IMR-90 (cell line): ENCODE measurements at regions not wholly inside any gene's neighbourhood (a gene's known extent, or its start where the extent isn't known, plus 50 kb on each side); places are given as distances from the start of the nearest gene placed in this dataset.
A peak's percentile ranks its signal among the peaks of the same experiment; 100 is the strongest.

ENCODE experiments used
- BHLHE40 ChIP-seq: fragments of 150-350 bp; IDR thresholded peaks from 2 replicates; pipeline ENCODE4 v1.6.1; 2016; ENCODE audit warnings: mild to moderate bottlenecking, low read depth, low read length
- CEBPB ChIP-seq: IDR thresholded peaks from 2 replicates; pipeline ENCODE4 v1.6.1; 2012; ENCODE audit warnings: low read depth, low read length, improper control_type of control experiment
- CHD1 ChIP-seq: IDR thresholded peaks from 2 replicates; pipeline ENCODE4 v1.6.1; 2012; ENCODE audit warnings: low read depth, low read length, improper control_type of control experiment
- CTCF ChIP-seq: conservative IDR thresholded peaks from 2 replicates; pipeline ENCODE4 v1.5.1; 2012; ENCODE audit warnings: mild to moderate bottlenecking, low read depth, low read length, improper control_type of control experiment
- ELK1 ChIP-seq: fragments of 150-350 bp; IDR thresholded peaks from 2 replicates; pipeline ENCODE4 v1.6.1; 2016; ENCODE audit warnings: low read depth, mild to moderate bottlenecking, low read length, moderate library complexity, borderline replicate concordance
- FOS ChIP-seq: fragments of 150-350 bp; IDR thresholded peaks from 2 replicates; pipeline ENCODE4 v1.6.1; 2016; ENCODE audit warnings: low read depth, low read length
- MAFK ChIP-seq: IDR thresholded peaks from 2 replicates; pipeline ENCODE4 v1.6.1; 2012; ENCODE audit warnings: low read depth, low read length, improper control_type of control experiment
- MAZ ChIP-seq: IDR thresholded peaks from 2 replicates; pipeline ENCODE4 v1.6.1; 2012; ENCODE audit warnings: low read depth, mild to moderate bottlenecking, low read length, improper control_type of control experiment, moderate library complexity, borderline replicate concordance
- POLR2A ChIP-seq: IDR thresholded peaks from 2 replicates; pipeline ENCODE4 v1.6.1; 2012; ENCODE audit warnings: mild to moderate bottlenecking, low read depth, low read length
- RAD21 ChIP-seq: IDR thresholded peaks from 2 replicates; pipeline ENCODE4 v1.6.1; 2012; ENCODE audit warnings: low read length, improper control_type of control experiment
- RCOR1 ChIP-seq: IDR thresholded peaks from 2 replicates; pipeline ENCODE4 v1.6.1; 2012; ENCODE audit warnings: mild to moderate bottlenecking, low read length, improper control_type of control experiment; ENCODE audit not compliant: insufficient replicate concordance
- RFX5 ChIP-seq: IDR thresholded peaks from 2 replicates; pipeline ENCODE4 v1.8.0; 2012; ENCODE audit warnings: low read depth, mild to moderate bottlenecking, low read length, moderate library complexity
- SMC3 ChIP-seq: fragments of 150-350 bp; IDR thresholded peaks from 2 replicates; pipeline ENCODE4 v1.6.1; 2016; ENCODE audit warnings: low read depth, mild to moderate bottlenecking, antibody characterized with exemption, low read length, moderate library complexity
- USF2 ChIP-seq: fragments of 150-350 bp; IDR thresholded peaks from 2 replicates; pipeline ENCODE4 v1.6.1; 2017; ENCODE audit warnings: mild to moderate bottlenecking, antibody characterized with exemption, low read length, low read depth

GRCh38 chr13:69324090-69324886 lies 783.3 kb upstream of the ATXN8OS start:
- no peak for TF ChIP-seq CTCF
- TF ChIP-seq MAZ, result no peak
- TF ChIP-seq POLR2A, result no peak
- no peak for TF ChIP-seq RCOR1
- TF ChIP-seq USF2, result no peak
- no peak for TF ChIP-seq RFX5
- no peak for TF ChIP-seq BHLHE40
- no peak for TF ChIP-seq RAD21
- no peak for TF ChIP-seq SMC3
- TF ChIP-seq FOS, result no peak
- TF ChIP-seq CHD1, result no peak
- TF ChIP-seq ELK1, result no peak
- peak; percentile 63 for TF ChIP-seq MAFK
- TF ChIP-seq CEBPB, result no peak
